IPS-NIHi7 (cell line): ENCODE measurements at regions not wholly inside any gene's neighbourhood (a gene's known extent, or its start where the extent isn't known, plus 50 kb on each side); places are given as distances from the start of the nearest gene placed in this dataset.

Source experiments
- DNase-seq: peaks from one replicate; pipeline ENCODE4 v3.0.0; 2012; ENCODE audit warnings: mixed read lengths; ENCODE audit errors: extremely low spot score

DNA sequence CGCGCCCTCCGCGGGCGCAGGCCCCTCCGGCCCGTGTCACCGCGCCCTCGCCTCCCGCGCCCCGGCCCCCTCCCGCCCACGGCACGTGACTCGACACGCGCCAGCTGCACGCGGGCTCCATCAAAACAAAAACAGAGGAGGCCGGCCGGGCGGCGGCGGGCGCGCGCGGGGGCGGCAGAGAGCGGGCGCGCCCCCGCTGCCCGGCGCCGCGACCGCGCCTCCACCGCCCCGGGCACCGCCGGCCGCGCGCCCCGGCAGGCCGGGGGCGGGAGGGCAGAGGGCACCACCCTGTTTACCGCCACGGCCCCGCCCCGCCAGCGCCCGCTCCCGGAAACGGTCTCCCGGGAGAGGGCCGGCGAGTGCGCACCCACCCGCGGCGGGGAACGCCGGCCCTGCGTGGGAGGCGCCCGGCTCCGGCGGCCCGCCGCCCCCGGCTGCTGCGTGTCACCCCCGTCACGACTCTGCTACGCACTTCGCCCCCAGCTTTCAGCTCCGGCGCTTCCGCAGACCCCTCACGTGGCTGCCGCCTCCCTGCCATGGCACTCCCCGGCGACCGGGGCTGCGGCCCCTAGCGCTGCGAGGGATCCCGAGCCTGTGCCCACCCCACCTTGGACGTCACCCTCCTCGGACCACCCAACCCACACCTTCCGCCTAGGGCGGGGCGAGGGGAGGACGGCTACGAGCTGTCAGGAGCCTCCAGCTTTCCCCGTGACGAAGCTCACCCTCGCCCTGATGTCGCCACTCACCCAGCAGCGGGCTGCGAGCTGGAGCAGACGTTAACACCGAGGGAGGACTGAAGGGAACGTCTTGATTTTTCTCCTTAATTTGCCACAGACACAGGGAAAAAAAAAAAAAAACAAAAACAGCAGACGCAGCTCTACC, 221.6 kb upstream of the MKLN1 start:
- DNase-seq: peak; percentile 90

DNA sequence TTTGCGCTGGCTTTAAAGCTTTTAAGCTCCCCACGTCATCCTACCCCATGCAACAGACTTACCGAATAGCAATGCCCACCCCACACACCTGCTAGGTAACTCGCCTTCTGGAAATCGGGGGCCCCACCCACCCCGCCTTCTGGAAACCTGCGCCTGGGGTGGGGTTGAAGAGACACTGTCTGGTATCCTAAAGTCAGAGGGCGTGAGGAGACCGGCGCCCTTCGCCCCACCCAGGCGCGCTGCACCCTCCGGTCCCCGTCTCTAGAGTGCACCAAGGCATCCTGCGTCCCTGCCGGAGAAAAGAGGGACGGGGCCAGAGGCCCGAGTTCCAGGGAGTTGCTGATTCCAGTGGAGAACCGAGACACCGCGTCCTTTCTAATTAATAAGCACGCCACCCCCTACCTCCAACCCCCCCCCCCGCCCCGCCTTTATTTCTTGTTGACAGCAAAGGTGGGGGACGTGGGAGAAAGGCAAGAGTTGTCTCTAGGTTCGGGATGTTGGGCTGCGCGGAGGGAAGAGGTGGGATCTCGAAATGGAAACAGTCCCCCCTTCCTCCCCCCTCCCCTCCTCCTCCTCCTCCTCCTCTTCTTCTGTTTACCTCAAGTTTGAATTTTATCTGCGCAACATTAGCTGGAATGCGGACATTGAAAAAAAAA, 220.9 kb upstream of the MKLN1 start:
- peak; percentile 28 for DNase-seq

DNA sequence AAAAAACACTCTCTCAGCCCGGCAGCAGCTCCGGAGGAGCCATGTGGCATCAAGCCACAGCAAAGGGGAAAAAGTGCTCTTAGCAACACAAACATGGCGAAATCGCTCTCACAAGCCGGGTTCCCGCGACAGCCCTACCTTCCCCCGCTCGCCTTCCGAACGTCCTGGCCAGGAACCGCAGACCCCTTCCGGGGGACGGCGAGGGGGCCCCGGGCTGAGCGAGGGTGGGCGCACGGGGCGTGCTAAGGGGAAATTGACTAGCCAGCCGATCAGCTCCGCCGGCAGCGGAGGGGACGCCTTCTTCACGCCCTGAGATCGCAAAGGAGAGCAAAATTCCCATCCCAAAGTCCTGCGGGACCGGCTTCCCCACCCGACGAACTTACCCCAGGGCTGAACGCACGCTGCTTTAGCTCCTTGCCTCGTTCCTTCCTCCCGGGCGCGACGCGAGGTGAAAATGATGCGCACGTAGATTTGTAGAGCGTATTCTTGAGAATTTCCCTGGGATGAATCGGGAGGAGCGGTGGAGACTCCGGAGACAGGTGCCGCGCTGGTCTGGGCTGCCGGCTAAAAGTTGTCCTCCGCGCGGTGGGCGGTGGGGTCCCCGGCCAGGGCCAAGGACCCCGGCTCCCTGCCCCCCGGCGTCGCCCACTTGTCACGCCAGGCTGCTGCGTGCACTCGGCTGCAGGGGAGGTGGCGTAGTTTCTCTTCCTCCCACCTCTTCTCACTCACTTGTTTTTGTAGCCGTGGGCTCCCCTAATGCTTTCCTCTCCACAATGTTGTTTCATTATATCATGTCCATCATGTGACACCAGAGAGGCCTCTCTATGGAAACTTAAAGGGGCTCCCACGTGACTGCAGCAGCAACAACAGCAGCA, 220.1 kb upstream of the MKLN1 start:
- DNase-seq: peak; percentile 38

DNA sequence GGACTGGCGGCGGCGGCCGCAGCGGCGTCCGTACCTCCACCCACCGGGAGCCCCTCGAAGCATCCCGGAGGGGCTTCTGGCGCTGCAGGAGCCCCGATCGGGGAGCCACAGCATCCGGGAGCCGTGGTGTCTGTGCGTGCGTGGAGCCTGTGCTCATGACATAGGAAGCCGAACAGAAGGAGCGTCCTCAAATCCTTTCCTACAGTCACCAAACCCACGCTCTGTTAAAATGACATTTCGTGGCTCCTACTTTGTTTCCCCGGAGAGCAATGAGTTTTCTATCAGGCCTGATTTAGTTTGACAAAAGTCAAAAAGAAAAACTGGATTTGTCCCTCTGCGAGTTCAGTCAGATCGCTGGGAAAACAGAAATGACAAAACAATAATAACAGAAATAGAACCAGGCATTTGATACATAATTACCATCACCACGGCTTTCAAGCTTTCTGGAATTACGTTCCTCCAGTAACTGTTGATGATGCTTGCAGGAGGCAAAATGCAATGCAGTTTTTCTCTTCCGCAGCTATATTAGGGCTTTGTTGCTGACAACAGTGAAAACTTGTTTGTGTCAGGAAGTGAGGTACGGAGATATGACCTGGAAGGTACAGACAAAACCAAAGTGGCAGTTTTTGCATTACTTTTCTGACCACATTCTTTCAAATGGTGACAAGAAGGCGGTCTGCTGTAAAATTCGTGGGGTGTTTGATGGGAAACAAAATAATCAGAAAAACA, 219.3 kb upstream of the MKLN1 start:
- DNase-seq: no peak

DNA sequence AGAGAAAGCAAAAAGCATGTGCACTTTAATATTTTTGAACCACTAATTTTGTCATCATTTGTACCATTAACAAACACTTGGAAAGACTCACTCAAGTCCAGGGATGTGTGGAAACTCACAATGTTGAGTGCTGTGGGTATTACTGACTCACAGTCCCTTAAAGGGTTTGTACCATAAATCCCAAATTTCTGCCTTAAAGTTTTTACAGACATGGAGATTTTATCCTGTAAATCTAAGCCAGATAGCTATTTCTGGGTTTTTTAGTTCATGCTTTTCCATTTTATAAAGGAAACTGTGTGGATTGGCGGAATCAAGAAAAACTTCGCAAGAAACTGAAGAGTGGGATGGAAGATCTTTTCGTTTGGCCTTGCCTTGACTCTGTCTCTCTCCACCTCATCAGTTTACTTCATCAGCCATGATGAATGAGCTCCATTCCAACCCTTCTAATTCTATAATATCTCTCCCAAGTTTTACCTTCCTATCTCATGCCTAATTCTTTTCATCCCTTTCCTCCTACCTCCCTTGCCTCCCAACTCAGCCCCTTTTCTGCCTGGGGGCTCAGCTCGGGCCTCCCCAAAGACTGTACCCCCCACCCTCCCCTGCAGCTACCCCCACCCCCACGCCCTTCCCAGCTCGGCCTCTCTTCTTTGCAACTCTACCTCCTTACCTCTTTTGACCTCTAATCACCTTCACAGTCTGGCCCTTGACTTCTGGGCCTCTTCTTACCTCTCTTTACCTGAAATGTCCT, 218.5 kb upstream of the MKLN1 start:
- DNase-seq: no peak

DNA sequence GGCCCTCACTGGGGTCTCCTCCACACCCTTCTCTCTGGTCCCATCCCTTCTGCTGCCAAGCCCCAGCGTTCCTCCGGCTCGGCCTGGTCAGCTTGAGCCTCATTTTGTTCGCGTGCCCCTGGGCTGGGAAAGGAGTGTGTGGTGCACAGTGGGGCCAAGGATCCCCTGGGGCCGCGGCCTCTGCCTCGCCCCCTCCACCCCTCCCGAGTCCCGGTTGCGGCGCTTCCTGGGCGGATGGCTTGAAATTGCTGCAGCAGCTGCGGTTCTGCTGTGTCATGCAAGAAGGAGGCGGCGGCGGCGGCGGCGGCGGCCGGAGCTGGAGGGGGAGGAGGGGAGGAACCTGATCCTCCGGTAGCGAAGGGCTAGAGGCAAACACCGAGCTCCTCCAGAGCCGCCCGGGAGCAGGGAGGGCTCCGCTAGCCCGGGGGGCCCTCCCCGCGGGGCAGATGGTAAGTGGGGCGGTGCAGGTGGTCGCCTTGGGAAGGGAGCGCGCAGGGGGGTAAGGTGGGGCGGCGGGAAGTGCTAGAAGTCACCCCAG, 217.8 kb upstream of the MKLN1 start:
- peak; percentile 72 for DNase-seq

DNA sequence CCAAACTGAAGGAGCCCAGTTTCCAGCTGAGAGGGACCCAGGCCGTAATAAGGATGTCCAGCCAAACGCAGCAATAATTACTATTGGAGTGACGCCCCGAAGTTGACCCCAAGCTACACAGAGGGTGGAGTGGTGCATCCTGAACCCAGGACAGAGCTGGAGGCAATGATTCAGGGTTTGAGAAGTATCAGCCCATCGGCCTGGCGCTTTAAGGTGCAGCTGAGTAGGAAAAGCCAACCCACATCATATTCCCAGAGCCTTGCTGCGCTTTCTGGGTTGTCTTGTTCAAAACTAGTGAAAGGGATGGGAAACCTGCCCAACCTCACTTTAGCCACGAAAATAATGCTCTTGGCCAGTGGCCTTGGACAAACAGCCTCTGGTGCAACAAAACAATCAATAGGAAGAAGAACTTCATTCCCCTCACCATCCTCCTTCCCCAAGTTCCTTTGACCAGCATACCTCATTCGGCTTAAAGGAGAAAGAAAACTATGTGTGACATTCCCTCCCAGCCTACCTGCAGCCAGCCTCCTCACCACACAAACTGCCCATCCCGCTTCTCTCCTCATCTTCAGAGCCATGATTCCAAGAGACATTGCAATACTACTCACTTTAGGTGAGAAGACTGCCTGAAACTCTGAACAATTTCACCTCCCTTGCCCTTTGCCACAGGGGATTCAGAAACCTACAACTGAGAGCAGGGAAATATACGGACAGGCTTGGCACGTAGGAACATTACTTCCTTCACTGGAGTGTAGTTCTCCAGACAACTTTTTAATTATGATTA, 217.2 kb upstream of the MKLN1 start:
- DNase-seq: peak; percentile 56

DNA sequence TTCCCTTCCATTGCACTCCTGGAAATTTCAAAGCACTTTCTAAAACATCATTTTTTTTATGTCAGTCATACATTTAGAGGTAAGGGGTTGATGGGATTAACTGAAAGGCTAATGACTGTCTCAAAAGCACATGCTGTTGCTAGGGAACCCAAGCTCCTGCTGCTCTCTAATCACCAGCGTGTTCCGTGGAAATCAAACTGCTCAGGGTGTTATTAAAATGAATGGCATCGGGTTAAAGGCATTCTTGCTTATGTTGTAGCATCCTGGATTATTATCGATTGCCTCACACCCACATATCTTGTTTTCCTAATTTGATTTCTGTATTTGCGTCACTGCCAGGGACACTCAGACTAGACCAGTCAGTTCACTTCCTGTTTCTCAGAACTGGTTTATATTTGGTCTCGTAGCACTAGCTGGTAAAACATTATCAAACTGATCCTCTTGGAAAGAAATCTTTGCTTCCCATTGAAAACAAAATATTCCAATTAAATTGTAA, 216.5 kb upstream of the MKLN1 start:
- no peak for DNase-seq

DNA sequence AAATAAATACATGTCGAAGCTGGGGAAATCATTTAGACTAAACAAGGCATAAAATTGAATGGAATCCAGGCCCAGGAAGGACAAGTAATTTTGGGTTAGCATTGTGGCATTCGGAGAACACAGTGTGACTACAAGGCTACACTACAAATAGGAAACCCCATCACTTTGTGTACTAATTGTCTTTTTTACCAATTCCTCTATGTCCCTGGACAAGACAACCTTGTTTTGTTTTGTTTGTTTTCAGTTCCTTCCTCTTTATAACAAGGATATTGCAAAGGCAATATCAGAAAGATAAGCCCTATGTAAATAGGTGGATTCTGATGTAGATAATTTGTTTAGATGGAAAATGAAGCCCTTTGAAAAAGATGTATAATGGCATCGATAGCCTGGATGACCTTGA, 215.9 kb upstream of the MKLN1 start:
- DNase-seq: no peak

DNA sequence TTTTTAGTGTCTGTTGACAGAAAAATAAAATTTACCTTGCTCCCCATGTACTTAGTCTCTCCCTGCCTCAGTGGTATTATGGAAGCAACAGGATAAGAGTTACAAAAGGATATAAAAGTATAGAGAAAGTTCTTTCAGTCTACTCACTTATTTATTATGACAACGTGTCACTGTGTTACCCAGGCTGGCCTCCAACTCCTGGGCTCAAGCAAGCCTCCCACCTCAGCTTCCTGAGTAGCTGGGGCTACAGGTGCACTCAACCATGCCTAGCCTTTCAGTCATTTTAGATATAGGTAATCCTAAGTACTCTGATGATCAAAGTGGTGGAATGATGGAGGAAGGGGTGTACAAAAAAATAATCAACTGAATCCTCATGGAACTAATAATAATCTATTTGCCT, 215.2 kb upstream of the MKLN1 start:
- DNase-seq: no peak

DNA sequence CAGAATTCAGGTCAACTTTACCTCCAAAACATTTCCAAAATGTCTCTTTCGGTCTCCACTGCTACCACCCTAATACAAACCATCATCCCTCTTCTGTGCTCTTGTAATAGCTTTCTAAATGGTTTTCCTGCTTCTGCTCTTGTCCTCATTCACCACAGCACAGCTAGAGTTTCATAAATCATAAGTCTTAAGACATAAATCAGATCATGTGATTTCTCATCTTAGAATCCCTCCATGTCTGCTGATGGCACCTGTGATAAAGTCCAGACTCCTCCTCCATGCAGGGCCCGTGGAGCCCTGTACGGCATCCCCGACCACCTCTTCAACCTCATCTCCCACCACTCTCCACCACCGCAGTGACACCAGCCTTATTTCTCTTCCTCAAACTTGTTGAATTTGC, 212.3 kb upstream of the MKLN1 start:
- DNase-seq: no peak

DNA sequence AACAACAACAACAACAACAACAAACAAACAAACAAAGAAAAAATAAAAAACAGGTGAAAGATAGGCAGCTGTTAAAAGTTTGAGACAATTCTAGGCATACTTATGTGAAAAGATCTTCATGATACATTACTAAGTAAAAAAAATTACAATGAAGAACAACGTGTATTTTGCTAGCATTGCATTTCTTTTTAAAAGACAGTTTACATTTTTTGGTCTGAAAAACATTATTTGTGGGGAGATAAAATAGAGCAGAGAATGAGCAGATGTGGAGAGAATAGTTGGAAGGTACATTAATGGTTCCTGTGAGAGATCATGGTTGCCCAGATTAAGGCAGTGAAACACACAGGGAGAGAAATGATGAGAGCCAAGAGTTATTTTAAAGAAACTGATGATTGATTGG, 210.2 kb upstream of the MKLN1 start:
- no peak for DNase-seq

DNA sequence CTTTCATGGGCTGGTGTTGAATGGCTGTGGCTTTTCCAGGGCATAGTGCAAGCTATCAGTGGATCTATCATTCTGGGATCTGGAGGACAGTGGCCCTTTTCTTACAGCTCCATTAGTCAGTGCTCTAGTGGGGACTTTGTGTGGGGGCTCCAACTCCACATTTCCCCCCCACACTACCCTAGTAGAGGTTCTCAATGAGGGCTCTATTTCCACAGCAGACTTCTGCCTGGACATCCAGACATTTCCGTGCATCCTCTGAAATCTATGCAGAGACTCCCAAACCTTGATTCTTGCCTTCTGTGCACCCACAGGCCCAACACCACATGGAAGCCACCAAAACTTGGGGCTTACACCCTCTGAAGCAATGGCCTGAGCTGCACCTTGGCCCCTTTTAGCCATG, 208.3 kb upstream of the MKLN1 start:
- no peak for DNase-seq

DNA sequence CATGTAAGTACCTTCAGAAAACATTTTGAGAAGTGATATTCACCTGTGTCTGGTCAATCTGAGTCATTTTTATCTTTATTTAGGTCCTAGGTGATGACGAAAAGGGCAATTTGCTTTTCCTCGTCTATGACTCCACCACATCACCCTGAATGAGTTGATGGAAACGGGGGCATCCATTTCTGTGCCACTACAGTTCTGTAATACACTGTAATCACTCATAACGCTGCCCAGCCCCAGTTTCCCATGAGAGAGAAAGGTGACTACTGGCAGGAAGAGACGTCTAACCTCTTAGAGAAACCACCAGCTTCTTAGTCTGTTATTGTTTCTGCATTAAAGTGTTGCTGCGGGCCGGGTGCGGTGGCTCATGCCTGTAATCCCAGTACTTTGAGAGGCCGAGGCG, 205.3 kb upstream of the MKLN1 start:
- DNase-seq: no peak

DNA sequence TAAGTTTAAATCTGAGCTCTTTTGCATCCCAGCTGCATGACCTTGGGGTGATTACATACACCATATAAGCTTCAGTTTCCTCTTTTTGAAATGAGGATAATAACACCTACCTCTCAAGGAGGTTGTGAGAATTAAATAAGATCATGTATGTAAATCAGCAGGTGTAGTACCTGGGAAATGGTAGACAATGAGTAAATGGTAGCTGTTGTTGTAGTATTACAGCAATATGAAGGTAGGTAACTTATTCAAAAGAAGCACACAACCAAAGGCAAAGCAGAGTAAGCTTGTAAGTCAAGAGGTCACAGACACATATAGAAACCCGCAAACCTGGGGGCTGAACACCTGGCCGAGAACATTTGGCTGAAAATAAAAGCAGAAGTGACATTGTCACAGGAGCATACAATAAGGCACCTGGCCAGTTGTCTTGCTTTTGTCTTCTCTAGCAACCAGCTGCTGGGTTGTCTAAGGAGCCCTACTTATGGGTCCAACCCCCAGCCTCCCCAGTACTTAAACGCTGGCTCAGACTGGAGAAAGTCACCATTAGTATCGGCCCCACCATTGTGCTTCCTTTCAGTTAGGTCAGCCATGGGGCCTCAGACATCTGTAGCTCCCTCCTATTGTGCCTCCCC, 203.6 kb upstream of the MKLN1 start:
- DNase-seq: no peak

DNA sequence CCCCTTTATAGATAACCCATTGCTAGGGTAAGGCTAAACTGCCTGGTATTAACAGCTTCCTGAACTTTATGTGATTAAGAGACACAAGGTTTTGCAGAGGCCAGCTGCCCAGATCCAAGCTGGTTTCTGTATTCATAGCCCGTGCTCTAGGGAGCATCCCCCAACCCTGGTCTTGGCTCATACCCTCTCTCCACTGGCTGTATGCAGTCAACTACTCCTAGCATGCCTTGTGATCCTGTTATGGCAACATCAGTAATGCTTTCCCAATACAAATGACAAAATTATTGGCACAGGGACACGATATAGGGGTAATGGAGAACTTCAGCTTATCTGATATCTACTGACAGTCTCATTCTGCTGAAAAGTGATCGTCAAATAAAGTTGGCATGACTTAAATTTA, 202.8 kb upstream of the MKLN1 start:
- DNase-seq: no peak

DNA sequence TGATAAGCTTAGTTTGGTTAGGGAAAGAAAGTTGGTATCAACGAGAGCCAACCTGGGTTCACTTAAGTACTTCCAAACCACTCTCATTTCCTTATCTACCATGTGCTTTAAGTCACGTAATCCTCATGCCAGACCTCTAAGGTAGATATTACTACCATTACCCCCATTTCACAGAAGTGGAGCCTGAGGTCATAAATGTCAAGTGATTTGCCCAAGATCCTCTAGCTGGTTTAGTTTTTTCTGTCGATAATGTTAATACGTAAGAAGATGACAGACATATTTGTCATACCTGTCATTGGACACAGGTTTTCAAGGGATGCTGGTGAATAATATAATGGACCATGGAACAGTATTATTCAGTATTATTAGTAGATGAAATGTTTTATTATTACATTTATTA, 197.4 kb upstream of the MKLN1 start:
- DNase-seq: no peak

DNA sequence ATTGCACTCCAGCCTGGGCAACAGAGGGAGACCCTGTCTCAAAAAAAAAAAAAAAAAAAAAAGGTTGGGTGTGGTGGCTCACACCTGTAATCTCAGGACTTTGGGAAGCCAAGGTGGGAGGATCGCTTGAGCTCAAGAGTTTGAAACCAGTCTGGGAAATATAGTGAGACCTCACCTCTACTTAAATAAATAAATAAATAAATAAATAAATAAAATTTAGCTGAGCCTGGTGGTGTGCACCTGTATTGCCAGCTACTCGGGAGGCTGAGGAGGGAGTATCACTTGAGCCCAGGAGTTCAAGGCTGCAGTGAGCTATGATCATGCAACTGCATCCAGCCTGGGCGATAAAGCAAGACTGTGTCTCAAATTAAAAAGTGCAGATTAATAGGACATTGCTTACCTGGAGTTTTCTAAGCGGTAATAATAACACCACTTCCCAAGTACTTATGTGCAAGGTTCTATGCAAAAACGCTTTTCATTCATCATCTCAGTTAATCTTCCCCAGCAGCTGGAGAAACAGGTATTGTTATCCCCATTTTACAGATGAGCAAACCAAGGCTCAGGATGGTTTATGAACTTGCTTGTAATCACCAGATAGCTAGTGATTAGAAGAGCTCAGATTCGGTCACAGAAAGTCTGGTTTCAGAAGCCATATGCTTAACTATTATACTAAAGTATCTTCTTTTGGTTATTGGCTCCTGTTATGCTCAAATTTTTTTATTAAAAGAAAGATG, 196.5 kb upstream of the MKLN1 start:
- no peak for DNase-seq
